Erythroblast (primary cell): ENCODE measurements at regions not wholly inside any gene's neighbourhood (a gene's known extent, or its start where the extent isn't known, plus 50 kb on each side); places are given as distances from the start of the nearest gene placed in this dataset.
A peak's percentile ranks its signal among the peaks of the same experiment; 100 is the strongest.

Experiments
- DNase-seq, 2 experiments: peaks; one replicate each; lab custom pipeline; 2025; lab: John Stamatoyannopoulos, UW
- GATA1 ChIP-seq: IDR thresholded peaks from 2 replicates; pipeline ENCODE4 v1.6.1; 2011; ENCODE audit warnings: low read depth, mild to moderate bottlenecking, control low read depth, low read length, moderate library complexity
- POLR2A ChIP-seq: IDR thresholded peaks from 2 replicates; pipeline ENCODE4 v1.6.1; 2011; ENCODE audit warnings: mild to moderate bottlenecking, low read length

DNA sequence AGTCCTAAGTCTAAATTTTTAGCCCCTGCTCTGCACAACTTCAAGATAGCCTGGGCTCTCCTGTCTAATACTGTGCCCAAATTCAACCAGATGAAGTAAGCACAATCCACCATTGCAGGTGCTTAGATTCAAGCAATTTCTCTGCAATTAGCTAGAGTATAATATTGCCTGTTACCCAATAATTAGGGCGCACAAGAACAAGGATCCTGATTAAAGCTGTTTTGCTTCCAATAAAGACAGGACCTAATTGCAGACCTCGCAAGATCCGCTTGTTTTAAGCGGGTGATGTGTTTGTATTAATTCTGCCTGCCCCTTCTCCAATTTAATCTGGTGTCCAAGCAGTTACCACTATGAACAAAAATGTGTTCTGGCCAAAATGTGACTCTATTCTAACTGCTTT is 1268.9 kb upstream of the TMEM132C start:
- no peak for TF ChIP-seq GATA1
- TF ChIP-seq POLR2A, result no peak

DNA sequence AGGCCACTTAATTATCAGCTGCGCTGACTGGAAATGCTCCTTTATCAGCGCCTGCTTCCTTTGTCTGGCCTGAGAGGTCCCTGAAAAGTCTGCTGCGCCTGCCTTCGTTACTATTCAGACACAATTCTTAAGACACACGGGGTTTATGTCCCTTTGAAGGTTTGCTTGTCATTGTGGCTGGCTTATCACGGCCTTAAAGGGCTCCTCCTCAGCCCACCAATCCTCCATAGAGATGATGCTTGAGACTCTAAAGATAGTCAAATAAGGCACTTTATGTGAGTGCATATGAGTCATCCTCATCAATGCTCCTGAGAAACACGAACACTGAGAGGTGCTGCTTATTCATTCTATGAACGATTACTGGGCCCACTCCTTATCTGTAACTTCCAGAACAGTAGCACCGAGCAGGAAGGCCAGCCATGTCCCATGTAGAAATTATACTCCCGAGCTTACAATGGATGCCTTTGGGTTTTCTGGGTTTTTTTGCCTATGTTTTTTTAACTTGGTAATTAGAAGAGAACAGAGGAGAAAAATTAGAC is 1268.2 kb upstream of the TMEM132C start:
- TF ChIP-seq GATA1 (no peak), POLR2A (no peak)
- peak; percentile 1 to 2 for DNase-seq

More for the DNA sequence above, 1268.9 kb upstream of the TMEM132C start:
- no peak for DNase-seq

DNA sequence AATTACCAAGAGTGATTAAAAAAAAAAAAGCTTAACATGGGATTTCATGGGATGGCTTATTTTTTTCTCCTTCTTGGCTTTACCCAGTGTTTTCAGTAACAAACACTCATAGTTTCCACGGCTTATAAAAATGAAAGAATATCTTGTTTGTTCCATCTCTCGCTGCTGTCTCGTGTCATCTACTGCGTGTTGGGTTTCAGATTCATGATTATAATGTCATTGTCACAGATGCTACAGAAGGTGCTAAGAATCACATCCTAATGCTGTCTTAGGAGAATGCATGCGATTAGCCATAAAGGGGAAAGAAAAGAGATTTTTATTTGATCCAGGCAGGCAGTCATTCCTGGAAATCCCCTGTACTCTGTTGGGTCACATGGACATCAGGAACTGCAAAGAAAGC is 1267.6 kb upstream of the TMEM132C start:
- DNase-seq, result no peak
- TF ChIP-seq POLR2A (no peak), GATA1 (no peak)

DNA sequence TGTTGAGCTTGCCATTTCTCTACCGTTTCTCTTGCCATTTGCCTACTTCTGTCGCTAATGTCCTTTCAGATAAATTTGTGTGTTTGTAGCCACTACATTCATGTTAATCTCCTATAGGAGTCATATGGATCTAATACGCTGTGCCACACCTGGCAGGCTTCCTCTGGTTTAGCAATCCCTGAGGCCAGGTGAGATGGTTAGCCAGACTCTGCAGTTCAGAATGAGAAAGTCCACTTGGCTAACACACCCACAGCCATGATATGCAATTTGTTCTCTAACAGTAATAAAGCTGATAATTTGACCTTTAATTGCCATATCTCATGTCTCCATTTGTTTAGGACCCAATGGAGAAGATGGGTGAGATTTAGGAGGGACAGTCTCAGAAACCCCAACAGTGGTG is 1261.6 kb upstream of the TMEM132C start:
- TF ChIP-seq GATA1, result no peak
- no peak for TF ChIP-seq POLR2A

DNA sequence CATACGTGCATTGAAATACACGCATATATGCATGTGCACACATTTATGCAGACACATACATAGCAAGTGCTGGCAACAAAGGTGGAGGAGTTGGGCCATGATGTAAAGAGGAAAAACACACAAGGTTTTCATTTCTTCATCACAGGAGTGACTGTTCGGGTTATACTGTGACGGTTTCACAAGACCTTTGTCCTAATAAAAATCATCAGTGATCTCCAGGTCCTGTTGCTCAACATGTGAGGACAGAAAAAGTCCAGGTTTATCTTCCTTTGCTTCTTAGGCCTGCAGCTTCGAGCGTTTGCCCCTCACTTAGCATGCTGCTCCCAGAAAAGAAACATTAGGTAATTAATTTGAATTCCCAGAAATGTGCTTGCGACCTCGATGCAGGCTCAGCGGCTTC is 1260.0 kb upstream of the TMEM132C start:
- DNase-seq, result no peak
- TF ChIP-seq GATA1 (no peak), POLR2A (no peak)

More for the DNA sequence above, 1261.6 kb upstream of the TMEM132C start:
- no peak for DNase-seq

DNA sequence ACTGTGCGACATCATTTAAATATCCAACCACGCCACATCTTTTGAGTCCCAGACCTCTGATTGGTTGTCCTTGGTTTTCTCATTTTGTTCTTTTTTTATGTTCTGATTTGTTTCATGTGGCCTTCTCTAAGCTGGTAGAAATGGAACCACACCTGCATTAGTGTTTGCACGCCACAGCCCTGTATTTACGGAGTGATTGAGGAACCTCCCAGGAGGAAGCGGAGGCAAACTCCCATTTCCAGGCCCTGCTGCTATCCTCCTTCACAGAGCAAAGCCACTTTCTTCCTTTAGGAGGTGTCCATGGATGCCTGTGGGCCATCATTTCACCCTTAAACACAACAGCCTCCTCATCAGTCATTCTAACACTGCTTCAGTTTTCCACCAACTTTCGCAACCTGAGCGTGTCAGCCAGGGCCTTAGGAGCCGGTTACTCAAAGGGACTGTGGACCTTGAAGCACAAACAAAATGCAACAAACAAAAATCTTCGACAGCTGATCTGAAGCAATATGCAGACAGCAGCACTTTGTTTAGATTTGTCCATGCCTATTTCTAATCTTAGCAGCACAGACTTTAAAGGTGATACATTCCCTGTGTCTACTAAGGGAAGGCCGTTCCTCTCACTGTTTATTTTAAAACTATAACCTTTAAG is 1258.1 kb upstream of the TMEM132C start:
- no peak for DNase-seq
- TF ChIP-seq GATA1, result no peak

DNA sequence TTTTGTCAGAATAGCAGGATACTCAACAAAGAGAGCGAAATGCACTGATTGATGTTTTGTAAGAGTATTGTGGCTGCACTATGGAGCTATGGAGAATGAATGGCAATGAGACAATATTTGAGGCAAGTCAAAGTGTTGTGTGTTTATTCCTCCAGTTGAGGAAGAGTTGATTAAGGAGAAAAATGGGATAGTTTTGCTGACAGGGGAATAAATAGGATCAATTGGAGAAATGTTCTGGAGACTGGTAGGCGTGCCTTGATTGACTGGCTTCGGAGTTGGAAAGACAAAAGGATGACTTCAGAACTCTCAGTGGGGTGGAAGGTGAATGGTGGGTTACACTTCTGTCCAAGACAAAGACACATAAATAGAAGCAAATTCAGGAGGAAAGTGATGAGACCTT is 1254.9 kb upstream of the TMEM132C start:
- TF ChIP-seq GATA1, result no peak
- TF ChIP-seq POLR2A, result no peak
- DNase-seq, result no peak

DNA sequence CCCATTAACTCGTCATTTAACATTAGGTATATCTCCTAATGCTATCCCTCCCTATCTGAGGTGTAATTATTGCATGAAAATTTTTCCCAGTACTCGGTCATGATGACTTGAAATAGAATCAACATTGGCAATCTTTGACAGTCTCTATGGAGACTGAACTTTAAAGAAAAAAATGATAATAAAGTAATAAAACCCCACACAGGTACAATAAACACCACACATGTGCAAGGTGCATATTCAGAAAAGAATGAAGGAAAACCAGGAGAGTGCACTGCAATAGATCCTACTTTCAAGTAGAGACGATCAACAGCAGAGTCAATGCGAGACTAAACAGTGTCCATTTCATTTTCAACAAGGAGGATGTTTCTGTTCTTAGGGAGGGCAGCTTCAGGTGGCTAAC is 1253.8 kb upstream of the TMEM132C start:
- TF ChIP-seq POLR2A (no peak), GATA1 (no peak)
- no peak for DNase-seq

DNA sequence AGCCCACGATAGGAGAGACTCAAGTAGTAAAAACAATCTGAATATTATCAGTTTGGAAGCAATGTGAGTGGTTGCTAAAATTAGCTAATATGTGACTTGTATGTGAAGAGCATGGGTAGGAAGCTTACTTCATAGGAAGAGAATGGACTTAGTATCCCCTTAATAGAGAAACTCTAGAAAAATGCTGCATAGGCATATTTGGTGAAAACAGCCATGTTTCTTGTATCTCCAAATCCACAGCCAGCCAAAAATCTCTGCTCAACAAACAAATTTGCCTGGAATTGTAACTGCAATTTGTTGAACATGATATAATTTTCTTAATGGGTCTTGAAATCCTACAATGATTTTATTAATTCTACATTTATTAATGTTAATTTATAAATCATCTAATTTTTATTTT is 1252.9 kb upstream of the TMEM132C start:
- DNase-seq, result no peak
- TF ChIP-seq POLR2A (no peak), GATA1 (no peak)

DNA sequence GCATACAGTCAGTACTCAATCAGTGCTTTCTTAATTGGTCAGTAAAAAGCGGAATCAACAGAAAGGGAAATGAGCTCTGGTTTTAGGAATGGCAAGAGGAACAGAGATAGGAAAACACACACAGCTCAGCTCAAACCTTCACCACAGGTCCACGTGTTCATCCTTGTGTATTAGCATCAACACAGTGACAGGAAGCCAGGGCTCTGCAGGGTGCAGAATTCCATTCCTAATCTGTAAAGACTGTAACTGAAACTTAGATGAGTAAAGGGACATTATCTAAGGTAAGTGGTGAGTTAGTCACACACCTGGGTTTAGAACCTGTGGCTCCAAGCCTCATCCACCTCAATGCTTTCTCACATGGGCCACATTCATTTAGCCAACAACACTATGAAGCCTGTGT is 1242.2 kb upstream of the TMEM132C start:
- TF ChIP-seq POLR2A, result no peak
- no peak for TF ChIP-seq GATA1
- no peak for DNase-seq

DNA sequence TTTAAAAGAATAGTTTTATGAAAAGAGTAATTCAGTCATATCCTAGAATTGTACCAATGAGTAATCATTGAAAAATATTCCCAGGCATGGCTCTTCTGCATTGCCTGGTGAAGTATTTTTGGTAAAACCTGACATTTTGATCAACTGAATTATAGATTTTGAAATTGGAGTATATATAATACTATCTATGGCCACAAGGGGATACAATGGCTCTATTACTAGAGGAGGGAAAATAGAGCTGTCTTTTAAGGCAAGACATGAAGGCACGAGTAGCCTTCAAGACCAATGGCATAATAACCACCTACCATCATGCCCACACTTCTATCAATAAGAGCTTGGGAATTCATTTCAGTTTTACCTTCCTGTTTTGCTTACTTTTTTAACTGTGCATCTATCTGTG is 1241.4 kb upstream of the TMEM132C start:
- DNase-seq, result no peak
- TF ChIP-seq POLR2A, result no peak

DNA sequence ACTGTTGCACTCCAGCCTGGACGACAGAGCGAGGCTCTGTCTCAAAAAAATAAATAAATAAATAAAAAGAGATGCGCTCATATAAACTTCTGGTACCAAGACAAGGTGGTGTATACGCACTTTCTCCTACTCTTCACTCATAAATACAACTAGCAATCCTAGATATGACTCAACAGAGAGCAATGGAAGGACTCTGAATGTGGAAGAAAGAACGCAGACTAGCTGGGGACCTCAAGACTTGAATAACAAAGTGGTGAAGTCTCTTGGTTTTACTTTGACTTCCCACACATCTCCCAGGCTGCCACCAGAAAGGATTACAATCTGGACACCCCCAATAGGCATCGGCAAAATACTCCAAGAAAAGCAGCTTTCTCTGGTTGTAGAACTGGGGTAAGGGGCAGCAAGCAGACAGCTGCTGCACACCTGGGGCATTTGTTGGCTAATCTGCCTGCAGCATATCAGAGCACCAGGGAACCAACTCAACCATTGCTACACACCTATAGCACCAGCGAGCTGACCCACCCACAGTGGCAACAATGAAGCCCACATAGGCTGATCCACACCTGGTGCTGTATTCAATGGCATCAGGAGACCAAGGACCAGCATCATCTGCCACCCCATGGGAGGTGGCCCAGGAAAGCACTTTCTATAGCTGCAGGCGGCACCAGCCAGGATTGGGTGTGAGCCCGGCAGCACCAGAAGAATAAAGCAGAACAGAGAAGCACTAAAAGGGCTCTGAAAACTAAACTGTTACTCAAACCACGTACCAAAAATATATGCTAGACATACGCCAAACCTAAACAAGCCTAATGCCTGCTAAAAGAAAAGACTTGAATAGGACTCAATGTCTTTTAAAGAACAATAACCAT is 1231.7 kb upstream of the TMEM132C start:
- DNase-seq, result no peak
- no peak for TF ChIP-seq POLR2A
- TF ChIP-seq GATA1, result no peak

DNA sequence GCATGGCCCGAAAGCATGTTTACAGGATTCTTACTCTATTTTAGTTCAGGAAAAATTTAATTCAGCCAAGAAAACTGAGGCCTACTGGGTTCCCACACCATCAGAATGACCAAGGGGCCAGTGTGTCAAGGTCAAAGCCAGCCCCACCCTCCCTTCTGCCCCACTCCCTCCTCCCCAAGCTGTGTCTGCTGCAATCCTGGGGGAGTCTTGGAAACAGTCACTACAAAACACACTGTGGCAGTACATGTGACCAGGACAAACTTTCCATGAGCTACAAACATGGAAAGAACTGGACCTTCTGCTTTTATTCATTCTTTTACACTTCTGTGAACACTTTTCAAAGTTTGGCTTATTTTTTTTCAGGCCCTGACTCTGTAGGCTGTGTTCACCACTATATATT is 1228.8 kb upstream of the TMEM132C start:
- TF ChIP-seq GATA1 (no peak), POLR2A (no peak)
- DNase-seq, result no peak

DNA sequence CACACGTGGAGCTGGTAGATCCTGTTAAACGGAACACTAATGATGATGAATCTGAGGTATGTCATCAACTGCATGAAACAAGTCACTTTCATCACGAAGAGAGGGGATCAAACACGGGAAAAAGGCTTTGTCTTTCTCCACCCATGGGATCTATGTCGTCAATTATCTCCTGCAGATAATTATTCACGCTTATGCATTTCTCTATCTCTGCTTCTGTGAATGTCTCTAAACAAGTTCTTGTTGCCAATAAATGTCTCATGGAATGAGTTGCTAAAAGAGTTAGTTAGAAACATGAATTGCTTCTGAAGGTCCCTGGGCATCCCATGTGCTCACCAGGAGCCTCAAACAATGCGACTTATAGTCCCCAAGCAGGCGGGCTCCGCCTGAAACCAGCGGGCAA is 1228.2 kb upstream of the TMEM132C start:
- DNase-seq, result no peak
- TF ChIP-seq POLR2A (no peak), GATA1 (no peak)

DNA sequence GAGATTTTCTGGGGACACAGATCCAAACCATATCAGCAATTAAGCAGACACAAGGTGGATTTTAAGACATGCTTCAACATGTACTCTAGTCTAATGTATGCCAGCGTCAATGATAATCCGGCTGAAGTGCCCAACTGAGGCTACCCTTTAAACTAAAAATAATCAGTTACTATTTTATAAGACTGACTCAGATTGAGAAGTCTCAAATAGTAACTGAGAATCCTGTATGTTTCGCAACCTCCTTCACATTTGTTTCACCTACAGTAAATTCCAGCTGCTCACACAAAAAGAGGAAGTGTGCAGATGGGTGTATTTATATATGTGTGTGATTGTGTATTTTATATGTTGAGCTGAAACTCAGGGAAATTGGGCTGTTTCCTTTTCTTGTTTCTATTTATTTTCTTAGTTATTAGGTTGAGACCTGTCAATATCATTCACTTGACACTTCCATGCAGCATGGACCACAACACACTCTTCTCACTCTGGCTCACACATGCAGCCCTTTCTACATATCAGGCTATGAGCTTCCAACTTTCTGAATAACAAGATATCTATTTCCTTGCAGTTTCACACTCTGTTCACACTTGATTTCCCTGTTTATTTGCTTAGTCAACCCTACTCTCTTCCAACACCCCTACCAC is 1224.9 kb upstream of the TMEM132C start:
- TF ChIP-seq POLR2A (no peak), GATA1 (no peak)
- no peak for DNase-seq
